Astrocyte of the cerebellum (primary cell): ENCODE measurements at regions not wholly inside any gene's neighbourhood (a gene's known extent, or its start where the extent isn't known, plus 50 kb on each side); places are given as distances from the start of the nearest gene placed in this dataset.

ENCODE experiments used
- DNase-seq: peaks from one replicate; pipeline ENCODE4 v3.0.0-alpha.2; 2011; ENCODE audit warnings: low read depth
- H3K4me3 ChIP-seq: 2 replicates; pipeline ENCODE4 v1.5.1; 2011; ENCODE audit warnings: mild to moderate bottlenecking, low read depth, low read length, moderate library complexity
- CTCF ChIP-seq: IDR thresholded peaks from 2 replicates; pipeline ENCODE4 v1.5.1; 2012; ENCODE audit warnings: low read length, low read depth, moderate library complexity, mild to moderate bottlenecking; ENCODE audit errors: missing control alignments
- in situ Hi-C: cut with HindIII; loops from 2 replicates; pipeline ENCODE4 v1.10.0; 2017; ENCODE audit warnings: low sequenced_read_pairs

- H3K4me3 ChIP-seq: no peak overlapping the region
- in situ Hi-C loops: no loop called here
- DNase-seq: no peak
- TF ChIP-seq CTCF: no peak
Observed at GRCh38 chr2:180156651-180157050, 149.6 kb upstream of the CWC22 start.

- H3K4me3 ChIP-seq: no peak overlapping the region
- DNase-seq: no peak
- in situ Hi-C loops: no loop called here
- TF ChIP-seq CTCF: no peak
Observed at GRCh38 chr2:180150606-180151005, 143.5 kb upstream of the CWC22 start.

- DNase-seq: no peak
- no peak for TF ChIP-seq CTCF
- in situ Hi-C loops: no loop called here
- H3K4me3 ChIP-seq: no peak overlapping the region
Observed at GRCh38 chr2:180146541-180146940, 139.4 kb upstream of the CWC22 start.

- TF ChIP-seq CTCF: no peak
- DNase-seq: no peak
- in situ Hi-C loops: no loop called here
- no peak overlapping the region for H3K4me3 ChIP-seq
Observed at GRCh38 chr2:180146114-180146513, 139.0 kb upstream of the CWC22 start.

GRCh38 chr2:180145163-180145562 lies 138.1 kb upstream of the CWC22 start:
- H3K4me3 ChIP-seq: no peak overlapping the region
- DNase-seq: no peak
- in situ Hi-C loops: no loop called here
- no peak for TF ChIP-seq CTCF

GRCh38 chr2:180144338-180144813 lies 137.3 kb upstream of the CWC22 start:
- no peak overlapping the region for H3K4me3 ChIP-seq
- no peak for DNase-seq
- in situ Hi-C loops: no loop called here
- TF ChIP-seq CTCF: no peak

- no peak overlapping the region for H3K4me3 ChIP-seq
- TF ChIP-seq CTCF: no peak
- in situ Hi-C loops: no loop called here
- DNase-seq: no peak
Observed at GRCh38 chr2:180143633-180144337, 136.7 kb upstream of the CWC22 start.
